Glutamatergic neuron (in vitro differentiated cells): ENCODE measurements at regions not wholly inside any gene's neighbourhood (a gene's known extent, or its start where the extent isn't known, plus 50 kb on each side); places are given as distances from the start of the nearest gene placed in this dataset.

ENCODE experiments used
- DNase-seq: peaks from one replicate; pipeline ENCODE4 v3.0.0; 2022
- H3K27ac Mint-ChIP-seq: one replicate; pipeline ENCODE4 v1.8.0; 2020; ENCODE audit warnings: mild to moderate bottlenecking, mixed read lengths, inconsistent platforms; ENCODE audit not compliant: unreplicated experiment
- H3K27me3 Mint-ChIP-seq: one replicate; pipeline ENCODE4 v1.8.0; 2020; ENCODE audit warnings: mild to moderate bottlenecking, moderate library complexity, mixed read lengths, inconsistent platforms; ENCODE audit not compliant: unreplicated experiment
- H3K36me3 Mint-ChIP-seq: one replicate; pipeline ENCODE4 v1.8.0; 2020; ENCODE audit warnings: mild to moderate bottlenecking, mixed read lengths, inconsistent platforms; ENCODE audit not compliant: unreplicated experiment
- H3K4me1 Mint-ChIP-seq: one replicate; pipeline ENCODE4 v1.8.0; 2020; ENCODE audit warnings: mild to moderate bottlenecking, low read depth, mixed read lengths, inconsistent platforms; ENCODE audit not compliant: unreplicated experiment
- H3K4me3 Mint-ChIP-seq: one replicate; pipeline ENCODE4 v1.8.0; 2020; ENCODE audit warnings: mild to moderate bottlenecking, mixed read lengths, inconsistent platforms; ENCODE audit not compliant: unreplicated experiment
- H3K9me3 Mint-ChIP-seq: one replicate; pipeline ENCODE4 v1.8.0; 2020; ENCODE audit warnings: mild to moderate bottlenecking, moderate library complexity, mixed read lengths, inconsistent platforms; ENCODE audit not compliant: unreplicated experiment
- TF ChIP-seq, protein P1 (sequence below): fragments of 200-600 bp; sonication (generic); IDR thresholded peaks from one replicate; pipeline ENCODE4 v1.5.0; 2021; ENCODE audit not compliant: partially characterized antibody, unreplicated experiment

DNA sequence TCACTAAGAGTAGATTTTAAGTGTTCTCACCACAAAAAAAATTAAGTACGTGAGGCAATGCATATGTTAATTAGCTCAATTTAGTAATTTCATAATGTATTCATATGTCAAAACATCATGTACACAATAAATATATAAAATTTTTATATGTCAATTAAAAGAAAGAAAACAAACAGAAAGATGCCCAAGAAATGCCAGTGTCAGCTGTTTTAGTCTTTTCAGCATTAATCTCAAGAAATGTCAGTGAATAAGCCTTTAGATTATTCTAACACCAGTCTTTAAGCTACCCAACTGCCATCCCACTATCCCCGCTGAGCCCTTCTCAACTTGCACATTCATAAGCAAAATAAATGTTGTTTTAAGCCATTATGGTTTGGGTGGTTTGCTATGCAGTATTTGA lies 76.5 kb downstream of the C1D start:
- no peaks in the 10 kb centered on the region for H3K27me3 Mint-ChIP-seq
- H3K9me3 Mint-ChIP-seq, result no peaks in the 10 kb centered on the region
- no peaks in the 10 kb centered on the region for H3K36me3 Mint-ChIP-seq
- TF ChIP-seq, protein P1, sequence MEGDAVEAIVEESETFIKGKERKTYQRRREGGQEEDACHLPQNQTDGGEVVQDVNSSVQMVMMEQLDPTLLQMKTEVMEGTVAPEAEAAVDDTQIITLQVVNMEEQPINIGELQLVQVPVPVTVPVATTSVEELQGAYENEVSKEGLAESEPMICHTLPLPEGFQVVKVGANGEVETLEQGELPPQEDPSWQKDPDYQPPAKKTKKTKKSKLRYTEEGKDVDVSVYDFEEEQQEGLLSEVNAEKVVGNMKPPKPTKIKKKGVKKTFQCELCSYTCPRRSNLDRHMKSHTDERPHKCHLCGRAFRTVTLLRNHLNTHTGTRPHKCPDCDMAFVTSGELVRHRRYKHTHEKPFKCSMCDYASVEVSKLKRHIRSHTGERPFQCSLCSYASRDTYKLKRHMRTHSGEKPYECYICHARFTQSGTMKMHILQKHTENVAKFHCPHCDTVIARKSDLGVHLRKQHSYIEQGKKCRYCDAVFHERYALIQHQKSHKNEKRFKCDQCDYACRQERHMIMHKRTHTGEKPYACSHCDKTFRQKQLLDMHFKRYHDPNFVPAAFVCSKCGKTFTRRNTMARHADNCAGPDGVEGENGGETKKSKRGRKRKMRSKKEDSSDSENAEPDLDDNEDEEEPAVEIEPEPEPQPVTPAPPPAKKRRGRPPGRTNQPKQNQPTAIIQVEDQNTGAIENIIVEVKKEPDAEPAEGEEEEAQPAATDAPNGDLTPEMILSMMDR, result no peak
- no peaks in the 10 kb centered on the region for H3K4me1 Mint-ChIP-seq
- H3K4me3 Mint-ChIP-seq, result no peak overlapping the region
- H3K27ac Mint-ChIP-seq, result no peak overlapping the region
- no peak for DNase-seq
